Mucosa of descending colon (tissue), 3 donors: ENCODE measurements at regions not wholly inside any gene's neighbourhood (a gene's known extent, or its start where the extent isn't known, plus 50 kb on each side); places are given as distances from the start of the nearest gene placed in this dataset.
A peak's percentile ranks its signal among the peaks of the same experiment; 100 is the strongest.

ENCODE experiments used
- ATAC-seq: fragments of 200-7000 bp; cut with Tn5 transposase; one replicate; pipeline ENCODE4 v1.9.1; 2020; ENCODE audit warnings: mild to moderate bottlenecking, moderate library complexity
- DNase-seq, 3 donors: peaks; one replicate each; pipeline ENCODE4 v3.0.0-alpha.2; 2020
- H3K36me3 ChIP-seq: fragments of 200-600 bp; one replicate; pipeline ENCODE4 v1.8.0; 2021; ENCODE audit warnings: low read depth, mild to moderate bottlenecking
- H3K4me1 ChIP-seq: fragments of 200-600 bp; one replicate; pipeline ENCODE4 v1.8.0; 2021; ENCODE audit warnings: low read depth, mild to moderate bottlenecking
- H3K4me3 ChIP-seq: fragments of 200-600 bp; one replicate; pipeline ENCODE4 v1.8.0; 2021; ENCODE audit warnings: mild to moderate bottlenecking
- H3K9me3 ChIP-seq: fragments of 200-600 bp; one replicate; pipeline ENCODE4 v1.8.0; 2021; ENCODE audit warnings: mild to moderate bottlenecking
- CTCF ChIP-seq: fragments of 200-600 bp; IDR thresholded peaks from one replicate; pipeline ENCODE4 v1.8.0; 2022; ENCODE audit warnings: antibody characterized with exemption, mild to moderate bottlenecking
- intact Hi-C, 2 donors: fragments of 100-400 bp; cut with DNase I in 1 of 2; cut with micrococcal nuclease in 1 of 2; formaldehyde crosslinking; loops; one replicate each; pipeline versions ENCODE4 v1.11.0 to v1.11.1; 2022; cut with DNase I, micrococcal nuclease
- donor health status: DM: no; HTN: no; CAD: no; lungs with moderate emphysema.
- donor health status: DM: no; HTN: no; CAD: no.
- donor health status: DM: no; HTN: yes; CAD: no.

- DNase-seq = no peak
- Histone ChIP-seq H3K4me1 (no peaks in the 10 kb centered on the region), H3K4me3 (no peak overlapping the region), H3K9me3 (no peaks in the 10 kb centered on the region), H3K36me3 (no peaks in the 10 kb centered on the region)
- no peak for TF ChIP-seq CTCF
- ATAC-seq = no peak
- intact Hi-C loops = no loop called here
Observed at GRCh38 chr14:54166049-54166950, 209.7 kb upstream of the BMP4 start.

GRCh38 chr14:54168489-54168888 lies 211.9 kb upstream of the BMP4 start:
- Histone ChIP-seq H3K9me3 (no peaks in the 10 kb centered on the region), H3K4me3 (no peak overlapping the region), H3K36me3 (no peaks in the 10 kb centered on the region), H3K4me1 (no peaks in the 10 kb centered on the region)
- TF ChIP-seq CTCF = no peak
- no peak for DNase-seq
- intact Hi-C loops = no loop called here
- no peak for ATAC-seq

- no peak for TF ChIP-seq CTCF
- Histone ChIP-seq H3K4me3 (no peak overlapping the region), H3K4me1 (no peaks in the 10 kb centered on the region), H3K9me3 (no peaks in the 10 kb centered on the region), H3K36me3 (no peaks in the 10 kb centered on the region)
- DNase-seq = no peak
- peak; percentile 20 for ATAC-seq
- intact Hi-C loops = no loop called here
Observed at GRCh38 chr14:54169254-54169924, 212.8 kb upstream of the BMP4 start.

GRCh38 chr14:54170301-54170700 lies 213.7 kb upstream of the BMP4 start:
- H3K9me3 ChIP-seq = no peaks in the 10 kb centered on the region
- no peak for ATAC-seq
- H3K4me1 ChIP-seq = no peaks in the 10 kb centered on the region
- no peak for DNase-seq
- intact Hi-C loops = loop anchor here (10.0 kb wide), 2 partner anchors 154 to 626 kb away; no protein-coding TSS in a partner anchor
- no peak for TF ChIP-seq CTCF
- H3K4me3 ChIP-seq = no peak overlapping the region
- no peaks in the 10 kb centered on the region for H3K36me3 ChIP-seq

GRCh38 chr14:54172114-54172513 lies 215.5 kb upstream of the BMP4 start:
- Histone ChIP-seq H3K4me3 (no peak overlapping the region), H3K36me3 (no peaks in the 10 kb centered on the region), H3K4me1 (no peaks in the 10 kb centered on the region), H3K9me3 (no peaks in the 10 kb centered on the region)
- intact Hi-C loops = loop anchor here (10.0 kb wide), 2 partner anchors 153 to 627 kb away; no protein-coding TSS in a partner anchor
- no peak for TF ChIP-seq CTCF
- DNase-seq (no peak), ATAC-seq (no peak)
